ENCODE measurements at regions not wholly inside any gene's neighbourhood (a gene's known extent, or its start where the extent isn't known, plus 50 kb on each side); places are given as distances from the start of the nearest gene placed in this dataset.
"Not testable (repeated sequence)": the region's sequence is repeated elsewhere in the genome, so short reads cannot be mapped to it uniquely, and the experiment has no call there.

GRCh38 chr4:170682558-170683294 lies 593.0 kb upstream of the AADAT start:
- DNase-seq, result no peak
- Histone ChIP-seq H3K27ac (no peak overlapping the region), H3K9me3 (no peaks in the 10 kb centered on the region), H3K27me3 (no peaks in the 10 kb centered on the region), H3K4me1 (no peaks in the 10 kb centered on the region), H3K4me3 (no peak overlapping the region), H3K36me3 (replicated peaks in 1 of 2; ENCODE audit: insufficient read depth in 1 of 2, low read depth in 2 of 2) (no peaks in the 10 kb centered on the region)
- TF ChIP-seq POLR2A (IDR thresholded peaks at IDR 0.05), result no peak
- TF ChIP-seq, protein P1, sequence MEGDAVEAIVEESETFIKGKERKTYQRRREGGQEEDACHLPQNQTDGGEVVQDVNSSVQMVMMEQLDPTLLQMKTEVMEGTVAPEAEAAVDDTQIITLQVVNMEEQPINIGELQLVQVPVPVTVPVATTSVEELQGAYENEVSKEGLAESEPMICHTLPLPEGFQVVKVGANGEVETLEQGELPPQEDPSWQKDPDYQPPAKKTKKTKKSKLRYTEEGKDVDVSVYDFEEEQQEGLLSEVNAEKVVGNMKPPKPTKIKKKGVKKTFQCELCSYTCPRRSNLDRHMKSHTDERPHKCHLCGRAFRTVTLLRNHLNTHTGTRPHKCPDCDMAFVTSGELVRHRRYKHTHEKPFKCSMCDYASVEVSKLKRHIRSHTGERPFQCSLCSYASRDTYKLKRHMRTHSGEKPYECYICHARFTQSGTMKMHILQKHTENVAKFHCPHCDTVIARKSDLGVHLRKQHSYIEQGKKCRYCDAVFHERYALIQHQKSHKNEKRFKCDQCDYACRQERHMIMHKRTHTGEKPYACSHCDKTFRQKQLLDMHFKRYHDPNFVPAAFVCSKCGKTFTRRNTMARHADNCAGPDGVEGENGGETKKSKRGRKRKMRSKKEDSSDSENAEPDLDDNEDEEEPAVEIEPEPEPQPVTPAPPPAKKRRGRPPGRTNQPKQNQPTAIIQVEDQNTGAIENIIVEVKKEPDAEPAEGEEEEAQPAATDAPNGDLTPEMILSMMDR (IDR thresholded peaks at IDR 0.05), result no peak
- WGBS, 2 donors, result 33 to 37% methylated on average over 5 of the region's 5 CpGs
- intact Hi-C loops (cut with DNase I), result no loop called here
- ATAC-seq, result no peak

DNA sequence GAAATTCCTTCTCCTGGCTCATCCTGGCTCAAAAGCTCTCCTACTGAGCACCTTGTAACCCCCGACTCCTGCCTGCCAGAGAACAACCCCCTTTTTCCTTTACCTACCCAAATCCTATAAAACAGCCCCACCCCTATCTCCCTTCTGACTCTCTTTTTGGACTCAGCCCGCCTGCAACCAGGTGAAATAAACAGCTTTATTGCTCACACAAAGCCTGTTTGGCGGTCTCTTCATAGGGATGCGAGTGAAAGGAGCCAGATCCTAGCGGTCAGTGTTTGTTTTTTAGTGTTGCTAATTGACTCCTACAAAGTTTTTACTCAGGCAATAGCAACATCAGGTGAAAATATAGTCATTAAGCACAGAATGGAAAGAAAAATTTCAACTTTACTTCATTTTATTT lies 592.3 kb upstream of the AADAT start:
- H3K27ac ChIP-seq; H3K27me3 ChIP-seq; H3K4me1 ChIP-seq; H3K36me3 ChIP-seq (replicated peaks in 1 of 2; ENCODE audit: insufficient read depth in 1 of 2, low read depth in 2 of 2); H3K9me3 ChIP-seq; intact Hi-C loops (cut with DNase I); DNase-seq; H3K4me3 ChIP-seq; ATAC-seq: not testable (repeated sequence)
- WGBS, 2 donors, result 73% methylated on average over 5 of the region's 5 CpGs

DNA sequence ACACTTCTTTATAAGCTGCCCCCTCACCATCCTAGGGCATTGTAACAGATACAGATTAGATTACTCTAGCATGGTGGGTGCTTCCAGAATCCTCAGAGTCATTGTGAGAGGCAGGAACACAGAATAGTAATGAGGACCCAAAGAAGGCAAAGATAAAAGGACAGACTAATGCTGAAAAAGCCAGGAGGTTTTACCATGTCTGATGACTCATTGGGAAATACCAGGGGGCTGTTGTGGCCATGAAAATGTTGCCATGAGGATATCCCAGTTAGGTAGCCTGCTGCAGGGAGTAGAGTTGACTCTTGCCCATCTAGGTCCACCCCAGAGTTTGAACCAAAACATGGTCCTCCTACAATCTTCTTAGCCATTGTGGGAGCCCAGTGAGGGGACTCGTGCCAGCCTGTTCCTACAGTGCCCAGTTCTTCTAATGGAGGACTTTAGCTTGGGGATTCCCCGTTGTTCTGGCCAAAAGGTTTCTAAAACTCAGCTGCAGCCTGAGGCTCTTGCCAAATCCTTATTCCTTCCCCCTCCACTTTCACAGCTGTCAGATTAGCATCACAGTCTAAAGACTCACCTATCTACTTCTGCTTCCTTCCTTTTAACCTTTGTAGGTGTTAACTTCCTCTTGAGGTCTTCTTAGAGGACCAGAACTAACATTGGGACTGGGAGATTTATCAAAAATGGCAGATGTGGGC lies 586.0 kb upstream of the AADAT start:
- 56 to 58% methylated on average over 2 of the region's 2 CpGs for WGBS, 2 donors

GRCh38 chr4:170674176-170674575 lies 584.4 kb upstream of the AADAT start:
- H3K4me1 ChIP-seq, result no peaks in the 10 kb centered on the region
- WGBS, 2 donors, result 40 to 46% methylated on average over 1 of the region's 1 CpG
- TF ChIP-seq POLR2A (IDR thresholded peaks at IDR 0.05), result no peak
- TF ChIP-seq, protein P1 (IDR thresholded peaks at IDR 0.05), result no peak

More for the DNA sequence above, 586.0 kb upstream of the AADAT start:
- intact Hi-C loops (cut with DNase I), result no loop called here
- TF ChIP-seq POLR2A (IDR thresholded peaks at IDR 0.05), result no peak
- TF ChIP-seq, protein P1 (IDR thresholded peaks at IDR 0.05), result no peak
- Histone ChIP-seq H3K36me3 (replicated peaks in 1 of 2; ENCODE audit: insufficient read depth in 1 of 2, low read depth in 2 of 2) (no peaks in the 10 kb centered on the region), H3K27ac (no peak overlapping the region), H3K4me1 (no peaks in the 10 kb centered on the region), H3K27me3 (no peaks in the 10 kb centered on the region), H3K9me3 (no peaks in the 10 kb centered on the region), H3K4me3 (no peak overlapping the region)
- no peak for DNase-seq
- no peak for ATAC-seq

DNA sequence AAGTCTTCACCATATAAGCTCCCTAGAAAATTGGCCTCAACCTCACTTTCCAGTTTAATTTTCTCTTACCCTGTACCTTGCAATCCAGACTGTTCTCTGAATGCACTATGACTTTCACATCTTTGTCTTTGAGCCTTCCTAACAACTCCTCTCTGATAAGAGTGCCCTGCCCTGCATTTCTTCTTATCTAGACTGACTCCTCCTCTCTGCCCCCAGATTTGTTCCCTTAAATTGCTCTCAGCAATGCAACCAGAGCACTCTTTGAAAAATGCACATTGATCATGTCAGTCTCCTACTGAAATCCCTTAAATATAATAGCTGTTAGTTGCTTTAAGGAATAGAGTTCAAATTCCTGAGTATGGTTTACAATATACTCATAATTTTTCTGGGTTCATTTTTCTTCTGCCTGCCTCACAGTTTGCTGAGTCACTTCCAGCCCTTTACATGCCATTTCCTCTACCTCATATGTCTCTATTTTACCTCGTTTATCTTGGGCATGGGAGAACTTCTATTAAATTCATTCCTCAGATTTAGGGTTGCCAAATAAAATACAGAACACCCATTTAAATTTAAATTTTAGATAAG lies 582.7 kb upstream of the AADAT start:
- 11 to 15% methylated on average over 1 of the region's 1 CpG for WGBS, 2 donors
- H3K27ac ChIP-seq, result no peak overlapping the region
- no peaks in the 10 kb centered on the region for H3K9me3 ChIP-seq
- intact Hi-C loops (cut with DNase I), result no loop called here
- no peak overlapping the region for H3K4me3 ChIP-seq
- no peaks in the 10 kb centered on the region for H3K36me3 ChIP-seq (replicated peaks in 1 of 2; ENCODE audit: insufficient read depth in 1 of 2, low read depth in 2 of 2)
- no peaks in the 10 kb centered on the region for H3K27me3 ChIP-seq
- H3K4me1 ChIP-seq, result no peaks in the 10 kb centered on the region
- ATAC-seq (no peak), DNase-seq (no peak)
- no peak for TF ChIP-seq POLR2A (IDR thresholded peaks at IDR 0.05)
- TF ChIP-seq, protein P1 (IDR thresholded peaks at IDR 0.05), result no peak

More at GRCh38 chr4:170674176-170674575, 584.4 kb upstream of the AADAT start:
- Histone ChIP-seq H3K27ac (no peak overlapping the region), H3K36me3 (replicated peaks in 1 of 2; ENCODE audit: insufficient read depth in 1 of 2, low read depth in 2 of 2) (no peaks in the 10 kb centered on the region), H3K4me3 (no peak overlapping the region), H3K9me3 (no peaks in the 10 kb centered on the region), H3K27me3 (no peaks in the 10 kb centered on the region)
- ATAC-seq (no peak), DNase-seq (no peak)
- intact Hi-C loops (cut with DNase I), result no loop called here

All from body of pancreas (tissue), 4 donors.